K562 (cell line): ENCODE measurements at regions not wholly inside any gene's neighbourhood (a gene's known extent, or its start where the extent isn't known, plus 50 kb on each side); places are given as distances from the start of the nearest gene placed in this dataset.

Experiments used
- ATAC-seq: fragments of 200-7000 bp; cut with Tn5 transposase; 3 replicates; pipeline ENCODE4 v1.9.1; 2020; ENCODE audit warnings: moderate library complexity
- BruUV-seq: library from RNA; stranded (reverse); fragments of 400-500 nt; replicated peaks from 2 replicates; lab custom pipeline; 2021; lab: Mats Ljungman, UMichigan
- CTCF ChIA-PET: fragments of 300-600 bp; formaldehyde crosslinking; extraction: SDS; loops from one replicate; lab custom pipeline; 2021; ENCODE audit warnings: low intra/inter-chr PET ratio; lab: Yijun Ruan, JAX
- POLR2A ChIA-PET: fragments of 300-600, 350-650 bp; sonication (Branson Sonifier 250); formaldehyde crosslinking; extraction: SDS; loops from one replicate; lab custom pipeline; 2021; ENCODE audit warnings: antibody characterized with exemption, inconsistent platforms; lab: Yijun Ruan, JAX
- DNase-seq, 4 experiments: peaks; one replicate each; pipeline versions ENCODE4 v3.0.0 to v3.0.0-alpha.2; 2011 to 2018; ENCODE audit warnings: low spot score in 3 of 4, mixed read lengths in 3 of 4; ENCODE audit errors: extremely low read depth in 1 of 4
- FAIRE-seq: peaks from 2 replicates; lab custom pipeline; 2011; peaks lifted over from hg19 to GRCh38; lab: Jason Lieb, UNC
- H2AFZ ChIP-seq: 2 replicates; pipeline ENCODE4 v1.6.0; 2011; ENCODE audit warnings: low read depth, low read length, control low read depth, inconsistent platforms
- H3K27ac ChIP-seq: fragments of 200-600 bp; 3 replicates; pipeline ENCODE4 v1.8.0; 2011; ENCODE audit warnings: low read depth, mild to moderate bottlenecking, control low read depth, inconsistent platforms, low read length, moderate library complexity, mixed read lengths; ENCODE audit errors: extremely low read depth
- H3K27me3 ChIP-seq, 2 experiments: fragments of 300-600 bp in 1 of 2; 2 replicates in 1 of 2; 3 replicates in 1 of 2; pipeline versions ENCODE4 v1.6.0 to v1.8.0; 2011; ENCODE audit warnings: inconsistent platforms in 2 of 2, low read length in 2 of 2, mild to moderate bottlenecking in 1 of 2, mixed read lengths in 1 of 2, moderate library complexity in 1 of 2; ENCODE audit not compliant: control insufficient read depth in 2 of 2, insufficient read depth in 2 of 2
- H3K36me3 ChIP-seq: fragments of 300-600 bp; 3 replicates; pipeline ENCODE4 v1.8.0; 2011; ENCODE audit warnings: mild to moderate bottlenecking, low read length, inconsistent platforms; ENCODE audit not compliant: control insufficient read depth, insufficient read depth
- H3K4me1 ChIP-seq, 2 experiments: fragments of 200-600 bp in 1 of 2; replicated peaks in 1 of 2; 2 replicates in 1 of 2; 3 replicates in 1 of 2; pipeline versions ENCODE4 v1.5.1 to v1.8.0; 2011; ENCODE audit warnings: inconsistent platforms in 2 of 2, low read length in 2 of 2, mild to moderate bottlenecking in 1 of 2, mixed read lengths in 1 of 2, moderate library complexity in 1 of 2; ENCODE audit not compliant: control insufficient read depth in 2 of 2, insufficient read depth in 2 of 2
- H3K4me2 ChIP-seq: 2 replicates; pipeline ENCODE4 v1.6.1; 2011; ENCODE audit warnings: low read length, control low read depth, inconsistent platforms, mixed read lengths; ENCODE audit not compliant: insufficient read depth
- H3K4me3 ChIP-seq: fragments of 200-600 bp; sonication (generic), shearing (Covaris generic); 2 replicates; pipeline ENCODE4 v1.5.1; 2016; ENCODE audit warnings: control low read depth, inconsistent platforms
- H3K79me2 ChIP-seq: fragments of 200-600 bp; 3 replicates; pipeline ENCODE4 v1.8.0; 2011; ENCODE audit warnings: low read length, inconsistent platforms; ENCODE audit not compliant: control insufficient read depth, insufficient read depth
- H3K9ac ChIP-seq, 2 experiments: 2 replicates each; pipeline versions ENCODE4 v1.6.0 to v1.6.1; 2011; ENCODE audit warnings: low read depth in 2 of 2, low read length in 2 of 2, control low read depth in 1 of 2, inconsistent platforms in 1 of 2, mild to moderate bottlenecking in 1 of 2, mixed read lengths in 1 of 2; ENCODE audit not compliant: insufficient read depth in 1 of 2
- H3K9me1 ChIP-seq: one replicate; pipeline ENCODE4 v1.6.0; 2011; ENCODE audit warnings: inconsistent platforms, mild to moderate bottlenecking, low read length, moderate library complexity; ENCODE audit not compliant: control insufficient read depth, insufficient read depth
- H3K9me3 ChIP-seq: replicated peaks from 2 replicates; pipeline ENCODE4 v1.5.1; 2011; ENCODE audit warnings: low read depth, low read length, inconsistent platforms; ENCODE audit not compliant: control insufficient read depth, insufficient read depth
- H4K20me1 ChIP-seq: replicated peaks from 2 replicates; pipeline ENCODE4 v1.6.1; 2011; ENCODE audit warnings: low read length, inconsistent platforms, mixed read lengths; ENCODE audit not compliant: control insufficient read depth, insufficient read depth
- ASH1L ChIP-seq: fragments of 450-650 bp; IDR thresholded peaks from 2 replicates; pipeline ENCODE4 v1.6.1; 2018; ENCODE audit warnings: borderline replicate concordance, mild to moderate bottlenecking, low read depth; ENCODE audit not compliant: partially characterized antibody
- CAMTA2 ChIP-seq: fragments of 250-450 bp; sonication (Bioruptor Pico); conservative IDR thresholded peaks from 2 replicates; pipeline ENCODE4 v1.5.1; 2022
- CBFB ChIP-seq: sonication (generic); formaldehyde crosslinking; IDR thresholded peaks from 2 replicates; pipeline ENCODE4 v1.4.0; 2020; ENCODE audit warnings: mild to moderate bottlenecking, missing genetic modification reagents
- CBX8 ChIP-seq: fragments of 200-600 bp; sonication (generic); IDR thresholded peaks from 2 replicates; pipeline ENCODE4 v1.6.1; 2012; ENCODE audit warnings: borderline replicate concordance, mixed run types, low read depth, mild to moderate bottlenecking, moderate library complexity, mixed read lengths, low read length, control low read depth, inconsistent platforms; ENCODE audit not compliant: poor library complexity, severe bottlenecking; ENCODE audit errors: extremely low read depth
- ERF ChIP-seq: fragments of 450-650 bp; formaldehyde crosslinking; IDR thresholded peaks from 2 replicates; pipeline ENCODE4 v1.4.0; 2020; ENCODE audit warnings: mild to moderate bottlenecking, mixed read lengths
- FOXK2 ChIP-seq, 2 experiments: fragments of 450-650 bp; IDR thresholded peaks in 1 of 2; conservative IDR thresholded peaks in 1 of 2; 2 replicates each; pipeline ENCODE4 v1.6.1; 2016; ENCODE audit warnings: low read depth in 2 of 2, mild to moderate bottlenecking in 1 of 2
- HMG20B ChIP-seq: fragments of 250-450 bp; sonication (Bioruptor Pico); IDR thresholded peaks from 2 replicates; pipeline ENCODE4 v1.5.0; 2021; ENCODE audit warnings: mild to moderate bottlenecking
- L3MBTL2 ChIP-seq: fragments of 450-650 bp; IDR thresholded peaks from 2 replicates; pipeline ENCODE4 v1.6.1; 2016; ENCODE audit warnings: mild to moderate bottlenecking, moderate library complexity
- MTA3 ChIP-seq: fragments of 450-650 bp; formaldehyde crosslinking; IDR thresholded peaks from 2 replicates; pipeline ENCODE4 v1.6.1; 2017; ENCODE audit warnings: mild to moderate bottlenecking, borderline replicate concordance
- SMAD2 ChIP-seq: fragments of 150-350 bp; IDR thresholded peaks from 2 replicates; pipeline ENCODE4 v1.6.1; 2014; ENCODE audit warnings: low read depth, mild to moderate bottlenecking, low read length
- ZNF133 ChIP-seq: fragments of 250-450 bp; sonication (Bioruptor Pico); IDR thresholded peaks from 2 replicates; pipeline ENCODE4 v1.4.0; 2020; ENCODE audit warnings: mild to moderate bottlenecking
- ZNF644 ChIP-seq: fragments of 200-800 bp; sonication (Bioruptor generic); IDR thresholded peaks from 2 replicates; pipeline ENCODE4 v1.6.1; 2016; ENCODE audit warnings: low read depth, missing genetic modification characterization, missing compliant biosample characterization
- WGBS: fragments of 100-300 bp; shearing (Covaris generic); methylation state at CpG from one replicate; pipeline ENCODE4 v1.1.6; 2016; ENCODE audit warnings: low coverage, mixed read lengths; ENCODE audit not compliant: insufficient coverage; ENCODE audit errors: missing lambda C conversion rate; 5-methylcytosine and 5-hydroxymethylcytosine counted together
- in situ Hi-C: fragments of 300-500 bp; cut with MboI; formaldehyde crosslinking; loops from 4 replicates; pipeline ENCODE4 v1.15.0; 2018; ENCODE audit warnings: inconsistent platforms, mixed read lengths
- intact Hi-C: fragments of 100-400 bp; cut with micrococcal nuclease; formaldehyde crosslinking; loops from 2 replicates; pipeline ENCODE4 v1.14.2; 2022
- TF ChIP-seq, protein P1 (sequence below): fragments of 250-450 bp; sonication (Bioruptor Pico); IDR thresholded peaks from 2 replicates; pipeline ENCODE4 v1.5.0; 2021; ENCODE audit warnings: mild to moderate bottlenecking, borderline replicate concordance
- TF ChIP-seq, protein P2 (sequence below): fragments of 450-650 bp; IDR thresholded peaks from 2 replicates; pipeline ENCODE4 v1.6.1; 2016; ENCODE audit warnings: low read depth, mild to moderate bottlenecking, moderate library complexity
- TF ChIP-seq, protein P3 (sequence below): fragments of 450-650 bp; IDR thresholded peaks from 2 replicates; pipeline ENCODE4 v1.6.1; 2017; ENCODE audit warnings: mild to moderate bottlenecking, moderate library complexity

DNA sequence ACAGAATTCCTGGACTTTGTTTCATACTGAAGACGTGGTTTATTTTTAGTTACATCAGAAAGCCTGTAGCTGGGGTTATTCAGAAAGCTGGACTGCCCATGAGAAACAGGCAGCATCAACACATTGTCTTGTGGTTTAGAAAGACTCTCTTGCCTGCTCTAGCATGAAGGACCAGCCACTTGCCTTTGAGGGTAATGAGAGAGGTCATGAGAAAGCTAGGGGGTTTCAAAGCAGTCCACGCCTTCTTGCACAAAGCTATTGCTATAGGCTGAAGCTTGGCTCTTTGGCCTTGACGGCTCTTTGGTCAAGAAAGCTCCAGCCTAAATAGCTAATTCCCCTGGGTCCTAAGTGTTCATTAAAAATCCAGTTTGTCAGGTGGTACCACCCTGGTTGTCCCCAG is 208.1 kb downstream of the PRDM2 start:
- CTCF ChIA-PET, result no interaction called here

More for the DNA sequence above, 208.1 kb downstream of the PRDM2 start:
- H3K9me3 ChIP-seq, result no peaks in the 10 kb centered on the region
- no peak for TF ChIP-seq FOXK2 (conservative IDR thresholded peaks at IDR 0.05 in 1 of 2, IDR thresholded peaks at IDR 0.05 in 1 of 2; ENCODE audit: low read depth in 2 of 2)
- no peak for TF ChIP-seq ZNF133 (CRISPR knock-in tag)
- no peak for TF ChIP-seq CAMTA2 (CRISPR knock-in tag)
- TF ChIP-seq, protein P1, sequence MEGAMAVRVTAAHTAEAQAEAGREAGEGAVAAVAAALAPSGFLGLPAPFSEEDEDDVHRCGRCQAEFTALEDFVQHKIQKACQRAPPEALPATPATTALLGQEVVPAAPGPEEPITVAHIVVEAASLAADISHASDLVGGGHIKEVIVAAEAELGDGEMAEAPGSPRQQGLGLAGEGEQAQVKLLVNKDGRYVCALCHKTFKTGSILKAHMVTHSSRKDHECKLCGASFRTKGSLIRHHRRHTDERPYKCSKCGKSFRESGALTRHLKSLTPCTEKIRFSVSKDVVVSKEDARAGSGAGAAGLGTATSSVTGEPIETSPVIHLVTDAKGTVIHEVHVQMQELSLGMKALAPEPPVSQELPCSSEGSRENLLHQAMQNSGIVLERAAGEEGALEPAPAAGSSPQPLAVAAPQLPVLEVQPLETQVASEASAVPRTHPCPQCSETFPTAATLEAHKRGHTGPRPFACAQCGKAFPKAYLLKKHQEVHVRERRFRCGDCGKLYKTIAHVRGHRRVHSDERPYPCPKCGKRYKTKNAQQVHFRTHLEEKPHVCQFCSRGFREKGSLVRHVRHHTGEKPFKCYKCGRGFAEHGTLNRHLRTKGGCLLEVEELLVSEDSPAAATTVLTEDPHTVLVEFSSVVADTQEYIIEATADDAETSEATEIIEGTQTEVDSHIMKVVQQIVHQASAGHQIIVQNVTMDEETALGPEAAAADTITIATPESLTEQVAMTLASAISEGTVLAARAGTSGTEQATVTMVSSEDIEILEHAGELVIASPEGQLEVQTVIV (CRISPR knock-in tag), result no peak
- no peak for TF ChIP-seq ASH1L
- TF ChIP-seq L3MBTL2, result no peak
- no peak for TF ChIP-seq CBX8
- TF ChIP-seq, protein P2, sequence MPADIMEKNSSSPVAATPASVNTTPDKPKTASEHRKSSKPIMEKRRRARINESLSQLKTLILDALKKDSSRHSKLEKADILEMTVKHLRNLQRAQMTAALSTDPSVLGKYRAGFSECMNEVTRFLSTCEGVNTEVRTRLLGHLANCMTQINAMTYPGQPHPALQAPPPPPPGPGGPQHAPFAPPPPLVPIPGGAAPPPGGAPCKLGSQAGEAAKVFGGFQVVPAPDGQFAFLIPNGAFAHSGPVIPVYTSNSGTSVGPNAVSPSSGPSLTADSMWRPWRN, result no peak
- no peak for TF ChIP-seq ERF (CRISPR knock-in tag)
- TF ChIP-seq, protein P3, sequence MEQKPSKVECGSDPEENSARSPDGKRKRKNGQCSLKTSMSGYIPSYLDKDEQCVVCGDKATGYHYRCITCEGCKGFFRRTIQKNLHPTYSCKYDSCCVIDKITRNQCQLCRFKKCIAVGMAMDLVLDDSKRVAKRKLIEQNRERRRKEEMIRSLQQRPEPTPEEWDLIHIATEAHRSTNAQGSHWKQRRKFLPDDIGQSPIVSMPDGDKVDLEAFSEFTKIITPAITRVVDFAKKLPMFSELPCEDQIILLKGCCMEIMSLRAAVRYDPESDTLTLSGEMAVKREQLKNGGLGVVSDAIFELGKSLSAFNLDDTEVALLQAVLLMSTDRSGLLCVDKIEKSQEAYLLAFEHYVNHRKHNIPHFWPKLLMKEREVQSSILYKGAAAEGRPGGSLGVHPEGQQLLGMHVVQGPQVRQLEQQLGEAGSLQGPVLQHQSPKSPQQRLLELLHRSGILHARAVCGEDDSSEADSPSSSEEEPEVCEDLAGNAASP, result no peak
- TF ChIP-seq MTA3, result no peak
- TF ChIP-seq ZNF644 (tag), result no peak
- TF ChIP-seq CBFB (CRISPR knock-in tag), result no peak
- no peak for TF ChIP-seq SMAD2
- TF ChIP-seq HMG20B (CRISPR knock-in tag), result no peak
- H3K4me1 ChIP-seq, result no peaks in the 10 kb centered on the region
- no peak for DNase-seq
- H3K79me2 ChIP-seq, result no peaks in the 10 kb centered on the region
- no peak overlapping the region for H3K9ac ChIP-seq
- peaks cover 0 to 18% of the 10 kb centered on the region in 2 experiments; a peak in 4 of 5 replicates for H3K27me3 ChIP-seq
- no peak for FAIRE-seq
- H3K4me2 ChIP-seq, result no peak overlapping the region
- no peaks in the 10 kb centered on the region for H3K9me1 ChIP-seq
- no peak for ATAC-seq
- no peaks in the 10 kb centered on the region for H4K20me1 ChIP-seq
- no peak overlapping the region for H3K27ac ChIP-seq
- no peaks in the 10 kb centered on the region for H3K36me3 ChIP-seq
- no peak overlapping the region for H3K4me3 ChIP-seq
- 0% methylated on average over 3 of the region's 3 CpGs for WGBS
- in situ Hi-C loops, result no loop called here
- H2AFZ ChIP-seq, result no peak overlapping the region
- intact Hi-C loops, result no loop called here
- BruUV-seq, result no TSS peak
- POLR2A ChIA-PET, result interaction anchor here (0.8 kb wide), 1 partner anchor 206 kb away, joined by 3 read pairs; no protein-coding TSS in a partner anchor
